ENCODE measurements at regions not wholly inside any gene's neighbourhood (a gene's known extent, or its start where the extent isn't known, plus 50 kb on each side); places are given as distances from the start of the nearest gene placed in this dataset.

- WGBS (ENCODE audit: insufficient coverage, insufficient replicate concordance, low lambda C conversion rate, missing lambda C conversion rate) = 48% methylated on average over 2 of the region's 2 CpGs
- no peaks in the 10 kb centered on the region for H3K4me1 ChIP-seq (ENCODE audit: control insufficient read depth, insufficient read depth, low read length)
- FAIRE-seq = no peak
- H3K27me3 ChIP-seq (replicated peaks in 1 of 2; ENCODE audit: control insufficient read depth in 2 of 2, insufficient read depth in 2 of 2, low read length in 1 of 2) = no peaks in the 10 kb centered on the region
- ATAC-seq = no peak
- ChIA-PET RAD21 (ENCODE audit: unreplicated experiment) (no interaction called here), POLR2A (no interaction called here), SMC1A (ENCODE audit: uncharacterized antibody, unreplicated experiment) (no interaction called here), CTCF (no interaction called here)
- H3K4me3 ChIP-seq = no peak overlapping the region
- no TSS peak for BruUV-seq (replicated peaks)
- H3K9me3 ChIP-seq (replicated peaks; ENCODE audit: control insufficient read depth, insufficient read depth, low read length) = no peaks in the 10 kb centered on the region
- no peak for TF ChIP-seq JUNB (IDR thresholded peaks at IDR 0.05)
- no peak for TF ChIP-seq CTCF (IDR thresholded peaks at IDR 0.05 in 2 of 3, conservative IDR thresholded peaks at IDR 0.05 in 1 of 3; ENCODE audit: control insufficient read depth in 2 of 3, extremely low read depth in 1 of 3, insufficient read depth in 1 of 3, low read depth in 3 of 3, low read length in 3 of 3)
- TF ChIP-seq MTA3 (IDR thresholded peaks at IDR 0.05; ENCODE audit: borderline replicate concordance, low read length) = no peak
- no peak for TF ChIP-seq RAD51 (IDR thresholded peaks at IDR 0.05)
- no peak for TF ChIP-seq IKZF2 (IDR thresholded peaks at IDR 0.05)
- TF ChIP-seq CBX3 (IDR thresholded peaks at IDR 0.05; ENCODE audit: borderline replicate concordance, low read depth) = no peak
- no peak for TF ChIP-seq TARDBP (IDR thresholded peaks at IDR 0.05; ENCODE audit: borderline replicate concordance)
- no peak for TF ChIP-seq SMAD1 (IDR thresholded peaks at IDR 0.05; ENCODE audit: low read depth, partially characterized antibody)
- H3K9ac ChIP-seq (ENCODE audit: control insufficient read depth, insufficient read depth, low read length) = no peak overlapping the region
- intact Hi-C loops (cut with micrococcal nuclease; ENCODE audit: unreplicated experiment) = no loop called here
- no peak overlapping the region for H2AFZ ChIP-seq (ENCODE audit: control insufficient read depth, low read depth, low read length)
- H4K20me1 ChIP-seq (ENCODE audit: control insufficient read depth, insufficient read depth) = no peaks in the 10 kb centered on the region
- no peaks in the 10 kb centered on the region for H3K36me3 ChIP-seq (ENCODE audit: control insufficient read depth in 2 of 2, insufficient read depth in 2 of 2, low read length in 1 of 2)
- in situ Hi-C loops (cut with MboI) = no loop called here
- no peaks in the 10 kb centered on the region for H3K79me2 ChIP-seq (ENCODE audit: control insufficient read depth, insufficient read depth, low read length)
- no peak overlapping the region for H3K4me2 ChIP-seq (ENCODE audit: control insufficient read depth, insufficient read depth)
- DNase-seq (ENCODE audit: low read depth, low spot score) = no peak
- no peak overlapping the region for H3K27ac ChIP-seq (ENCODE audit: control insufficient read depth, insufficient read depth)
Measured at GRCh38 chr9:100686420-100686819, 108.5 kb downstream of the CAVIN4 start.

GRCh38 chr9:100689635-100690034 is 111.8 kb downstream of the CAVIN4 start:
- no peaks in the 10 kb centered on the region for H3K36me3 ChIP-seq (ENCODE audit: control insufficient read depth in 2 of 2, insufficient read depth in 2 of 2, low read length in 1 of 2)
- no peak overlapping the region for H3K4me2 ChIP-seq (ENCODE audit: control insufficient read depth, insufficient read depth)
- POLR2A ChIA-PET = no interaction called here
- DNase-seq (ENCODE audit: low read depth, low spot score) (no peak), FAIRE-seq (no peak), ATAC-seq (peak; percentile 65)
- H3K4me1 ChIP-seq (ENCODE audit: control insufficient read depth, insufficient read depth, low read length) = no peaks in the 10 kb centered on the region
- intact Hi-C loops (cut with micrococcal nuclease; ENCODE audit: unreplicated experiment) (no loop called here), in situ Hi-C loops (cut with MboI) (no loop called here)
- no peak overlapping the region for H3K4me3 ChIP-seq
- no peaks in the 10 kb centered on the region for H4K20me1 ChIP-seq (ENCODE audit: control insufficient read depth, insufficient read depth)
- CTCF ChIA-PET = no interaction called here
- WGBS (ENCODE audit: insufficient coverage, insufficient replicate concordance, low lambda C conversion rate, missing lambda C conversion rate) = 0% methylated on average over 3 of the region's 3 CpGs
- SMC1A ChIA-PET (ENCODE audit: uncharacterized antibody, unreplicated experiment) = no interaction called here
- no TSS peak for BruUV-seq (replicated peaks)
- RAD21 ChIA-PET (ENCODE audit: unreplicated experiment) = no interaction called here
- H3K27ac ChIP-seq (ENCODE audit: control insufficient read depth, insufficient read depth) = no peak overlapping the region
- no peaks in the 10 kb centered on the region for H3K79me2 ChIP-seq (ENCODE audit: control insufficient read depth, insufficient read depth, low read length)
- no peaks in the 10 kb centered on the region for H3K27me3 ChIP-seq (replicated peaks in 1 of 2; ENCODE audit: control insufficient read depth in 2 of 2, insufficient read depth in 2 of 2, low read length in 1 of 2)
- H3K9me3 ChIP-seq (replicated peaks; ENCODE audit: control insufficient read depth, insufficient read depth, low read length) = no peaks in the 10 kb centered on the region
- no peak overlapping the region for H2AFZ ChIP-seq (ENCODE audit: control insufficient read depth, low read depth, low read length)
- no peak overlapping the region for H3K9ac ChIP-seq (ENCODE audit: control insufficient read depth, insufficient read depth, low read length)
- no peak for TF ChIP-seq CBX3 (IDR thresholded peaks at IDR 0.05; ENCODE audit: borderline replicate concordance, low read depth)
- no peak for TF ChIP-seq SIN3A (IDR thresholded peaks at IDR 0.05; ENCODE audit: low read depth, low read length)
- no peak for TF ChIP-seq USF2 (IDR thresholded peaks at IDR 0.05; ENCODE audit: borderline replicate concordance, low read depth, low read length)
- TF ChIP-seq NFIC (IDR thresholded peaks at IDR 0.05; ENCODE audit: low read depth, low read length) = no peak
- peak; percentile 9; the same call in 1 of the 2 replicates for TF ChIP-seq SPI1 (IDR thresholded peaks at IDR 0.05; ENCODE audit: borderline replicate concordance, insufficient read depth, low read depth, low read length)
- no peak for TF ChIP-seq FOXM1 (IDR thresholded peaks at IDR 0.05; ENCODE audit: low read depth, low read length)
- TF ChIP-seq EED (IDR thresholded peaks at IDR 0.05; ENCODE audit: low read depth) = no peak
- no peak for TF ChIP-seq CREM (IDR thresholded peaks at IDR 0.05; ENCODE audit: low read depth)
- no peak for TF ChIP-seq SMAD5 (IDR thresholded peaks at IDR 0.05; ENCODE audit: low read depth)
- no peak for TF ChIP-seq HSF1 (IDR thresholded peaks at IDR 0.05; ENCODE audit: low read depth, low read length)
